KMS-11 (cell line): ENCODE measurements at regions not wholly inside any gene's neighbourhood (a gene's known extent, or its start where the extent isn't known, plus 50 kb on each side); places are given as distances from the start of the nearest gene placed in this dataset.
A peak's percentile ranks its signal among the peaks of the same experiment; 100 is the strongest.
"Not testable (repeated sequence)": the region's sequence is repeated elsewhere in the genome, so short reads cannot be mapped to it uniquely, and the experiment has no call there.

ENCODE experiments used
- H2AFZ ChIP-seq: fragments of 200-600 bp; sonication (generic); 2 replicates; pipeline ENCODE4 v1.6.1; 2016; ENCODE audit warnings: antibody characterized with exemption, mixed run types, low read depth
- H3K27ac ChIP-seq: fragments of 200-600 bp; sonication (generic); 2 replicates; pipeline ENCODE4 v1.6.1; 2016; ENCODE audit warnings: mild to moderate bottlenecking, mixed run types
- H3K27me3 ChIP-seq: fragments of 200-600 bp; sonication (generic); 2 replicates; pipeline ENCODE4 v1.6.1; 2017; ENCODE audit warnings: mild to moderate bottlenecking, low read depth, mixed run types, moderate library complexity; ENCODE audit not compliant: insufficient read depth
- H3K36me3 ChIP-seq: fragments of 200-600 bp; sonication (generic); 2 replicates; pipeline ENCODE4 v1.6.1; 2017; ENCODE audit warnings: mild to moderate bottlenecking, mixed run types; ENCODE audit not compliant: insufficient read depth
- H3K4me1 ChIP-seq: fragments of 200-600 bp; sonication (generic); 2 replicates; pipeline ENCODE4 v1.6.1; 2016; ENCODE audit warnings: mild to moderate bottlenecking, low read depth, mixed run types; ENCODE audit not compliant: poor library complexity, severe bottlenecking
- H3K4me2 ChIP-seq: fragments of 200-600 bp; sonication (generic); 2 replicates; pipeline ENCODE4 v1.7.0; 2016; ENCODE audit warnings: mild to moderate bottlenecking, mixed run types
- H3K4me3 ChIP-seq: fragments of 200-600 bp; sonication (generic); IDR thresholded peaks from 2 replicates; pipeline ENCODE4 v1.6.1; 2017; ENCODE audit warnings: low read depth, low read length, mixed read lengths; ENCODE audit not compliant: insufficient read depth
- H3K79me2 ChIP-seq: fragments of 200-600 bp; sonication (generic); 2 replicates; pipeline ENCODE4 v1.6.1; 2016; ENCODE audit warnings: low read depth, mixed run types; ENCODE audit not compliant: insufficient read depth
- H3K9ac ChIP-seq: fragments of 200-600 bp; sonication (generic); 2 replicates; pipeline ENCODE4 v1.6.1; 2016; ENCODE audit warnings: mild to moderate bottlenecking, mixed run types
- H4K20me1 ChIP-seq: fragments of 200-600 bp; sonication (generic); 2 replicates; pipeline ENCODE4 v1.6.1; 2016; ENCODE audit warnings: mild to moderate bottlenecking, mixed run types; ENCODE audit not compliant: insufficient read depth
- CTCF ChIP-seq: fragments of 200-600 bp; sonication (generic); conservative IDR thresholded peaks from 2 replicates; pipeline ENCODE4 v1.6.1; 2017; ENCODE audit warnings: low read depth, mild to moderate bottlenecking, antibody characterized with exemption, low read length, moderate library complexity, mixed read lengths

GRCh38 chr14:22203036-22203435, 386.0 kb downstream of the DAD1 start:
- Histone ChIP-seq H3K4me1 (peaks cover 2% of the 10 kb centered on the region), H3K9ac (no peak overlapping the region), H3K79me2 (no peaks in the 10 kb centered on the region), H3K27me3 (no peaks in the 10 kb centered on the region), H3K4me3 (no peak overlapping the region), H4K20me1 (no peaks in the 10 kb centered on the region), H3K4me2 (no peak overlapping the region), H2AFZ (no peak overlapping the region), H3K36me3 (no peaks in the 10 kb centered on the region), H3K27ac (no peak overlapping the region)
- TF ChIP-seq CTCF = no peak

DNA sequence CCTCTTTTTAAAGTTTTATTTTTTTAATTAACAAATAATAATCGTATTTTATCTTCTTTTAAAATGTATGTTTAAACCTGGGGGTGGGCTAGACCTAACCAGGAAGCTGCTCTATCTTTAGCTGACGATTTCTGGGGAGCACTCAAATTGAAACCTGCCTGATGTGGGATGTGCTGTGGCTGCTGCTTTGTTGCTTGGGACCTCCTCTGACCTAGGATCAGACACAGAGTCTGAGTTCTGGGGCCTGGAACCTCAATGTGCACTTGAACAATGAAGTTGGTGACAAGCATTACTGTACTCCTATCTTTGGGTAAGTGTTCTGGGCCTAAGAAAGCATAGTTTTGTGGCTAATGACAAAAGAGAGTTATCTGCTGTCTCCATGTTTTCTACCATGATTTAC, 386.7 kb downstream of the DAD1 start:
- H3K4me2 ChIP-seq = no peak overlapping the region
- H3K27ac ChIP-seq = no peak overlapping the region
- H3K9ac ChIP-seq = no peak overlapping the region
- TF ChIP-seq CTCF = no peak
- no peak overlapping the region for H2AFZ ChIP-seq
- no peaks in the 10 kb centered on the region for H3K27me3 ChIP-seq
- H4K20me1 ChIP-seq = no peaks in the 10 kb centered on the region
- H3K36me3 ChIP-seq = no peaks in the 10 kb centered on the region
- H3K4me1 ChIP-seq = peaks cover 2% of the 10 kb centered on the region
- no peaks in the 10 kb centered on the region for H3K79me2 ChIP-seq
- no peak overlapping the region for H3K4me3 ChIP-seq

GRCh38 chr14:22200977-22201605, 387.9 kb downstream of the DAD1 start:
- no peak overlapping the region for H3K9ac ChIP-seq
- no peak overlapping the region for H3K4me2 ChIP-seq
- no peaks in the 10 kb centered on the region for H3K27me3 ChIP-seq
- no peaks in the 10 kb centered on the region for H4K20me1 ChIP-seq
- H3K4me1 ChIP-seq = peaks cover 2% of the 10 kb centered on the region
- no peaks in the 10 kb centered on the region for H3K79me2 ChIP-seq
- TF ChIP-seq CTCF = peak; percentile 61
- no peak overlapping the region for H3K27ac ChIP-seq
- no peak overlapping the region for H2AFZ ChIP-seq
- no peak overlapping the region for H3K4me3 ChIP-seq
- H3K36me3 ChIP-seq = no peaks in the 10 kb centered on the region

- H3K4me1 ChIP-seq, H3K79me2 ChIP-seq, H4K20me1 ChIP-seq, H3K4me2 ChIP-seq, H3K36me3 ChIP-seq, H3K27me3 ChIP-seq, H3K9ac ChIP-seq, H2AFZ ChIP-seq, H3K27ac ChIP-seq, H3K4me3 ChIP-seq: not testable (repeated sequence)
Measured at GRCh38 chr14:22200131-22200530, 388.9 kb downstream of the DAD1 start.

GRCh38 chr14:22194664-22195063, 394.4 kb downstream of the DAD1 start:
- H3K4me3 ChIP-seq = no peak overlapping the region
- no peaks in the 10 kb centered on the region for H4K20me1 ChIP-seq
- H3K9ac ChIP-seq = no peak overlapping the region
- H3K79me2 ChIP-seq = no peaks in the 10 kb centered on the region
- no peak overlapping the region for H2AFZ ChIP-seq
- TF ChIP-seq CTCF = no peak
- no peak overlapping the region for H3K27ac ChIP-seq
- H3K36me3 ChIP-seq = no peaks in the 10 kb centered on the region
- H3K4me2 ChIP-seq = no peak overlapping the region
- H3K4me1 ChIP-seq = no peaks in the 10 kb centered on the region
- no peaks in the 10 kb centered on the region for H3K27me3 ChIP-seq
